Liver (tissue), 8 donors: ENCODE measurements at regions not wholly inside any gene's neighbourhood (a gene's known extent, or its start where the extent isn't known, plus 50 kb on each side); places are given as distances from the start of the nearest gene placed in this dataset.

Source experiments
- DNase-seq: peaks from one replicate; pipeline ENCODE4 v3.0.0-alpha.2; 2017; ENCODE audit warnings: low spot score
- H3K27ac ChIP-seq, 2 donors: one replicate each; pipeline ENCODE4 v1.7.0; 2013; ENCODE audit warnings: inconsistent platforms in 2 of 2, low read length in 2 of 2, control low read depth in 1 of 2, low read depth in 1 of 2, mild to moderate bottlenecking in 1 of 2
- H3K27me3 ChIP-seq, 4 donors: one replicate each; pipeline versions ENCODE4 v1.6.1 to v1.7.0; 2013; ENCODE audit warnings: low read length in 3 of 4, inconsistent platforms in 1 of 4, mild to moderate bottlenecking in 1 of 4, moderate library complexity in 1 of 4; ENCODE audit not compliant: control insufficient read depth in 4 of 4, insufficient read depth in 4 of 4
- H3K36me3 ChIP-seq, 4 donors: one replicate each; pipeline versions ENCODE4 v1.6.1 to v1.7.0; 2013; ENCODE audit warnings: low read length in 3 of 4, mild to moderate bottlenecking in 3 of 4, low read depth in 1 of 4, moderate library complexity in 1 of 4; ENCODE audit not compliant: control insufficient read depth in 4 of 4, insufficient read depth in 3 of 4
- H3K4me1 ChIP-seq, 4 donors: one replicate each; pipeline versions ENCODE4 v1.6.1 to v1.7.0; 2013; ENCODE audit warnings: low read length in 3 of 4, mild to moderate bottlenecking in 3 of 4, moderate library complexity in 1 of 4; ENCODE audit not compliant: control insufficient read depth in 4 of 4, insufficient read depth in 4 of 4
- H3K4me3 ChIP-seq, 3 donors: one replicate each; pipeline versions ENCODE4 v1.6.1 to v1.7.0; 2013; ENCODE audit warnings: low read length in 3 of 3, control low read depth in 1 of 3, low read depth in 1 of 3, mild to moderate bottlenecking in 1 of 3
- H3K9ac ChIP-seq, 2 donors: one replicate each; pipeline ENCODE4 v1.7.0; 2013; ENCODE audit warnings: low read length in 2 of 2, mild to moderate bottlenecking in 2 of 2, moderate library complexity in 2 of 2, control low read depth in 1 of 2, low read depth in 1 of 2
- H3K9me3 ChIP-seq, 4 donors: one replicate each; pipeline versions ENCODE4 v1.6.1 to v1.7.0; 2013; ENCODE audit warnings: low read length in 3 of 4; ENCODE audit not compliant: control insufficient read depth in 4 of 4
- ATF3 ChIP-seq: IDR thresholded peaks from 2 replicates; pipeline ENCODE4 v1.6.1; 2016; ENCODE audit warnings: antibody characterized with exemption
- CTCF ChIP-seq: fragments of 150-350 bp; IDR thresholded peaks from 2 replicates; pipeline ENCODE4 v1.5.1; 2017; ENCODE audit warnings: improper control_type of control experiment, low read depth, low read length; ENCODE audit not compliant: missing input control
- EGR1 ChIP-seq, 2 donors: IDR thresholded peaks; 2 replicates each; pipeline ENCODE4 v1.6.1; 2016 to 2018; ENCODE audit warnings: antibody characterized with exemption in 2 of 2, low read depth in 2 of 2
- FOXA1 ChIP-seq: IDR thresholded peaks from 2 replicates; pipeline ENCODE4 v1.6.1; 2016; ENCODE audit warnings: antibody characterized with exemption
- FOXA2 ChIP-seq: IDR thresholded peaks from 2 replicates; pipeline ENCODE4 v1.6.1; 2016; ENCODE audit warnings: antibody characterized with exemption
- GABPA ChIP-seq, 2 donors: IDR thresholded peaks in 1 of 2; conservative IDR thresholded peaks in 1 of 2; 2 replicates each; pipeline ENCODE4 v1.6.1; 2016; ENCODE audit warnings: antibody characterized with exemption in 2 of 2, mild to moderate bottlenecking in 1 of 2, moderate library complexity in 1 of 2
- HNF4A ChIP-seq, 2 donors: conservative IDR thresholded peaks; 2 replicates each; pipeline ENCODE4 v1.6.1; 2016; ENCODE audit warnings: antibody characterized with exemption in 2 of 2, mild to moderate bottlenecking in 2 of 2
- HNF4G ChIP-seq: IDR thresholded peaks from 2 replicates; pipeline ENCODE4 v1.6.1; 2016; ENCODE audit warnings: antibody characterized with exemption
- JUND ChIP-seq, 2 donors: IDR thresholded peaks; 2 replicates each; pipeline ENCODE4 v1.6.1; 2016; ENCODE audit warnings: antibody characterized with exemption in 2 of 2
- NR2F2 ChIP-seq: IDR thresholded peaks from 2 replicates; pipeline ENCODE4 v1.6.1; 2016; ENCODE audit warnings: antibody characterized with exemption
- RAD21 ChIP-seq, 2 donors: IDR thresholded peaks; 2 replicates each; pipeline ENCODE4 v1.6.1; 2016; ENCODE audit warnings: antibody characterized with exemption in 2 of 2, mild to moderate bottlenecking in 2 of 2
- REST ChIP-seq: IDR thresholded peaks from 2 replicates; pipeline ENCODE4 v1.6.1; 2016; ENCODE audit warnings: antibody characterized with exemption, mild to moderate bottlenecking
- RXRA ChIP-seq, 2 donors: IDR thresholded peaks; 2 replicates each; pipeline ENCODE4 v1.6.1; 2017 to 2018; ENCODE audit warnings: antibody characterized with exemption in 2 of 2, mild to moderate bottlenecking in 1 of 2
- SP1 ChIP-seq: IDR thresholded peaks from 2 replicates; pipeline ENCODE4 v1.6.1; 2018; ENCODE audit warnings: antibody characterized with exemption, mild to moderate bottlenecking
- TAF1 ChIP-seq: conservative IDR thresholded peaks from 2 replicates; pipeline ENCODE4 v1.6.1; 2016; ENCODE audit warnings: antibody characterized with exemption, mild to moderate bottlenecking
- YY1 ChIP-seq: IDR thresholded peaks from 2 replicates; pipeline ENCODE4 v1.6.1; 2016; ENCODE audit warnings: antibody characterized with exemption, mild to moderate bottlenecking
- WGBS: extraction: QIAGEN DNeasy Blood & Tissue Kit; methylation state at CpG from one replicate; pipeline ENCODE4 v1.1.7; 2013; 5-methylcytosine and 5-hydroxymethylcytosine counted together
- TF ChIP-seq, protein P1 (sequence below): IDR thresholded peaks from 2 replicates; pipeline ENCODE4 v1.6.1; 2016; ENCODE audit warnings: antibody characterized with exemption
- TF ChIP-seq, protein P2 (sequence below): IDR thresholded peaks from 2 replicates; pipeline ENCODE4 v1.6.1; 2016; ENCODE audit warnings: antibody characterized with exemption
- donor health status: healthy.
- donor health status: healthy.
- donor health status: healthy.
- donor health status: healthy.
- donor health status: healthy.

GRCh38 chr5:90113108-90113507 lies 296.4 kb downstream of the CETN3 start:
- Histone ChIP-seq H3K27me3 (peaks cover 0 to under 1% (median 0%) of the 10 kb centered on the region in 4 donors), H3K9ac (no peak overlapping the region), H3K4me3 (no peak overlapping the region), H3K9me3 (no peaks in the 10 kb centered on the region), H3K36me3 (no peaks in the 10 kb centered on the region), H3K4me1 (no peaks in the 10 kb centered on the region), H3K27ac (no peak overlapping the region)
- DNase-seq = no peak
- TF ChIP-seq ATF3 (no peak), RAD21 (IDR thresholded peaks at IDR 0.05) (no peak), YY1 (no peak), FOXA1 (no peak), JUND (IDR thresholded peaks at IDR 0.05) (no peak), RXRA (IDR thresholded peaks at IDR 0.05) (no peak), CTCF (no peak), GABPA (IDR thresholded peaks at IDR 0.05 in 1 of 2, conservative IDR thresholded peaks at IDR 0.05 in 1 of 2) (no peak), TAF1 (no peak), HNF4G (no peak), EGR1 (IDR thresholded peaks at IDR 0.05; ENCODE audit: low read depth in 2 of 2) (no peak), SP1 (no peak), FOXA2 (no peak), REST (no peak), NR2F2 (no peak), HNF4A (conservative IDR thresholded peaks at IDR 0.05) (no peak)
- TF ChIP-seq, protein P1, sequence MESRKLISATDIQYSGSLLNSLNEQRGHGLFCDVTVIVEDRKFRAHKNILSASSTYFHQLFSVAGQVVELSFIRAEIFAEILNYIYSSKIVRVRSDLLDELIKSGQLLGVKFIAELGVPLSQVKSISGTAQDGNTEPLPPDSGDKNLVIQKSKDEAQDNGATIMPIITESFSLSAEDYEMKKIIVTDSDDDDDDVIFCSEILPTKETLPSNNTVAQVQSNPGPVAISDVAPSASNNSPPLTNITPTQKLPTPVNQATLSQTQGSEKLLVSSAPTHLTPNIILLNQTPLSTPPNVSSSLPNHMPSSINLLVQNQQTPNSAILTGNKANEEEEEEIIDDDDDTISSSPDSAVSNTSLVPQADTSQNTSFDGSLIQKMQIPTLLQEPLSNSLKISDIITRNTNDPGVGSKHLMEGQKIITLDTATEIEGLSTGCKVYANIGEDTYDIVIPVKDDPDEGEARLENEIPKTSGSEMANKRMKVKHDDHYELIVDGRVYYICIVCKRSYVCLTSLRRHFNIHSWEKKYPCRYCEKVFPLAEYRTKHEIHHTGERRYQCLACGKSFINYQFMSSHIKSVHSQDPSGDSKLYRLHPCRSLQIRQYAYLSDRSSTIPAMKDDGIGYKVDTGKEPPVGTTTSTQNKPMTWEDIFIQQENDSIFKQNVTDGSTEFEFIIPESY = no peak
- TF ChIP-seq, protein P2, sequence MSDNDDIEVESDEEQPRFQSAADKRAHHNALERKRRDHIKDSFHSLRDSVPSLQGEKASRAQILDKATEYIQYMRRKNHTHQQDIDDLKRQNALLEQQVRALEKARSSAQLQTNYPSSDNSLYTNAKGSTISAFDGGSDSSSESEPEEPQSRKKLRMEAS = no peak
- 34% methylated on average over 1 of the region's 1 CpG for WGBS
